ENCODE measurements at regions not wholly inside any gene's neighbourhood (a gene's known extent, or its start where the extent isn't known, plus 50 kb on each side); places are given as distances from the start of the nearest gene placed in this dataset.

GRCh38 chr2:160731856-160732255 lies 238.2 kb upstream of the RBMS1 start:
- no peak overlapping the region for H3K4me2 ChIP-seq (replicated peaks; ENCODE audit: low read depth, low read length, poor library complexity, severe bottlenecking)
- Mint-ChIP-seq H3K9me3 (ENCODE audit: insufficient read depth) (no peaks in the 10 kb centered on the region), H3K27ac (no peak overlapping the region), H3K4me1 (no peaks in the 10 kb centered on the region), H3K4me3 (no peak overlapping the region), H3K27me3 (peaks cover 16% of the 10 kb centered on the region)
- H2AFZ ChIP-seq (ENCODE audit: insufficient read depth, low read depth, low read length, poor library complexity, severe bottlenecking), result no peak overlapping the region
- no peaks in the 10 kb centered on the region for H3K36me3 ChIP-seq (replicated peaks in 1 of 2; ENCODE audit: control extremely low read depth in 1 of 2, control insufficient read depth in 1 of 2, extremely low read depth in 1 of 2, insufficient read depth in 2 of 2, low read length in 1 of 2)
- no peaks in the 10 kb centered on the region for H3K9me3 ChIP-seq (ENCODE audit: control extremely low read depth in 1 of 3, control insufficient read depth in 2 of 3, insufficient read depth in 1 of 3, low read length in 2 of 3)
- intact Hi-C loops (cut with micrococcal nuclease), result no loop called here
- H3K27me3 ChIP-seq (replicated peaks in 1 of 4; ENCODE audit: control extremely low read depth in 1 of 4, control insufficient read depth in 3 of 4, insufficient read depth in 4 of 4, low read length in 3 of 4), result no peaks in the 10 kb centered on the region
- ATAC-seq (ENCODE audit: low read depth), result no peak
- no peaks in the 10 kb centered on the region for H3K79me2 ChIP-seq (ENCODE audit: control insufficient read depth, insufficient read depth, low read length)
- H3K4me1 ChIP-seq (ENCODE audit: control insufficient read depth in 2 of 2, insufficient read depth in 2 of 2, low read length in 2 of 2), result no peaks in the 10 kb centered on the region
- H3K9ac ChIP-seq (ENCODE audit: low read length), result no peak overlapping the region
- TF ChIP-seq EZH2 (IDR thresholded peaks at IDR 0.05; ENCODE audit: borderline replicate concordance, insufficient read depth, low read depth, low read length, poor library complexity, severe bottlenecking), result no peak
- TF ChIP-seq CTCF (IDR thresholded peaks at IDR 0.05), result no peak
- H3K4me3 ChIP-seq (ENCODE audit: control extremely low read depth in 1 of 5, extremely low read depth in 1 of 5, insufficient read depth in 1 of 5, low read depth in 2 of 5, low read length in 4 of 5), result no peak overlapping the region
- no peaks in the 10 kb centered on the region for H4K20me1 ChIP-seq (ENCODE audit: control insufficient read depth, insufficient read depth, low read length, poor library complexity, severe bottlenecking)
- DNase-seq, result no peak
- ChIA-PET POLR2A (no interaction called here), CTCF (no interaction called here)
- H3K27ac ChIP-seq (ENCODE audit: low read length in 2 of 2), result no peak overlapping the region

- no peak for DNase-seq
- TF ChIP-seq EZH2 (IDR thresholded peaks at IDR 0.05; ENCODE audit: borderline replicate concordance, insufficient read depth, low read depth, low read length, poor library complexity, severe bottlenecking) (no peak), CTCF (IDR thresholded peaks at IDR 0.05) (no peak)
- Mint-ChIP-seq H3K27me3 (peaks cover 13% of the 10 kb centered on the region), H3K4me1 (no peaks in the 10 kb centered on the region), H3K27ac (no peak overlapping the region), H3K4me3 (no peak overlapping the region), H3K9me3 (ENCODE audit: insufficient read depth) (no peaks in the 10 kb centered on the region)
- H3K4me1 ChIP-seq (ENCODE audit: control insufficient read depth in 2 of 2, insufficient read depth in 2 of 2, low read length in 2 of 2), result no peaks in the 10 kb centered on the region
- H3K4me2 ChIP-seq (replicated peaks; ENCODE audit: low read depth, low read length, poor library complexity, severe bottlenecking), result no peak overlapping the region
- no peak overlapping the region for H3K4me3 ChIP-seq (ENCODE audit: control extremely low read depth in 1 of 5, extremely low read depth in 1 of 5, insufficient read depth in 1 of 5, low read depth in 2 of 5, low read length in 4 of 5)
- no peaks in the 10 kb centered on the region for H3K36me3 ChIP-seq (replicated peaks in 1 of 2; ENCODE audit: control extremely low read depth in 1 of 2, control insufficient read depth in 1 of 2, extremely low read depth in 1 of 2, insufficient read depth in 2 of 2, low read length in 1 of 2)
- CTCF ChIA-PET, result no interaction called here
- H3K27ac ChIP-seq (ENCODE audit: low read length in 2 of 2), result no peak overlapping the region
- H2AFZ ChIP-seq (ENCODE audit: insufficient read depth, low read depth, low read length, poor library complexity, severe bottlenecking), result no peak overlapping the region
- no peak for ATAC-seq (ENCODE audit: low read depth)
- H4K20me1 ChIP-seq (ENCODE audit: control insufficient read depth, insufficient read depth, low read length, poor library complexity, severe bottlenecking), result no peaks in the 10 kb centered on the region
- H3K9ac ChIP-seq (ENCODE audit: low read length), result no peak overlapping the region
- POLR2A ChIA-PET, result no interaction called here
- H3K9me3 ChIP-seq (ENCODE audit: control extremely low read depth in 1 of 3, control insufficient read depth in 2 of 3, insufficient read depth in 1 of 3, low read length in 2 of 3), result no peaks in the 10 kb centered on the region
- no peaks in the 10 kb centered on the region for H3K27me3 ChIP-seq (replicated peaks in 1 of 4; ENCODE audit: control extremely low read depth in 1 of 4, control insufficient read depth in 3 of 4, insufficient read depth in 4 of 4, low read length in 3 of 4)
- H3K79me2 ChIP-seq (ENCODE audit: control insufficient read depth, insufficient read depth, low read length), result no peaks in the 10 kb centered on the region
- intact Hi-C loops (cut with micrococcal nuclease), result no loop called here
These were observed 242.1 kb upstream of the RBMS1 start for GRCh38 chr2:160735696-160736095.

Measured in B cell (primary cell).